B cell (primary cell): ENCODE measurements at regions not wholly inside any gene's neighbourhood (a gene's known extent, or its start where the extent isn't known, plus 50 kb on each side); places are given as distances from the start of the nearest gene placed in this dataset.

Source experiments
- ATAC-seq: fragments of 200-7000 bp; cut with Tn5 transposase; one replicate; pipeline ENCODE4 v1.10.0; 2021; ENCODE audit warnings: low read depth, mild to moderate bottlenecking, moderate number of reproducible peaks, moderate library complexity
- CTCF ChIA-PET: fragments of 350-600 bp; sonication (Branson Sonifier 250); formaldehyde crosslinking; loops from one replicate; lab custom pipeline; 2021; ENCODE audit warnings: antibody characterized with exemption, inconsistent platforms; lab: Charles Lee
- POLR2A ChIA-PET: fragments of 350-600 bp; sonication (Branson Sonifier 250); formaldehyde crosslinking; loops from one replicate; lab custom pipeline; 2021; ENCODE audit warnings: antibody characterized with exemption; lab: Charles Lee
- DNase-seq: peaks from one replicate; pipeline ENCODE4 v3.0.0; 2013
- H2AFZ ChIP-seq: 2 replicates; pipeline ENCODE4 v1.6.1; 2012; ENCODE audit warnings: mild to moderate bottlenecking, low read depth, low read length; ENCODE audit not compliant: insufficient read depth, poor library complexity, severe bottlenecking
- H3K27ac ChIP-seq, 2 donors: 1 replicate in 1 of 2; 2 replicates in 1 of 2; pipeline ENCODE4 v1.5.1; 2012 to 2013; ENCODE audit warnings: low read length in 2 of 2, mild to moderate bottlenecking in 2 of 2, moderate library complexity in 1 of 2
- H3K27me3 ChIP-seq, 4 experiments: fragments of 200-600 bp in 1 of 4; sonication (generic) in 1 of 4; replicated peaks in 1 of 4; 1 replicate in 2 of 4; 2 replicates in 2 of 4; pipeline versions ENCODE4 v1.6.1 to v1.7.0; 2013 to 2016; ENCODE audit warnings: low read length in 3 of 4, mild to moderate bottlenecking in 2 of 4, mixed read lengths in 1 of 4, moderate library complexity in 1 of 4; ENCODE audit not compliant: insufficient read depth in 4 of 4, control insufficient read depth in 3 of 4; ENCODE audit errors: control extremely low read depth in 1 of 4
- H3K36me3 ChIP-seq, 2 experiments: replicated peaks in 1 of 2; 1 replicate in 1 of 2; 2 replicates in 1 of 2; pipeline versions ENCODE4 v1.6.1 to v1.7.1; 2013; ENCODE audit warnings: low read length in 1 of 2; ENCODE audit not compliant: insufficient read depth in 2 of 2, control insufficient read depth in 1 of 2; ENCODE audit errors: control extremely low read depth in 1 of 2, extremely low read depth in 1 of 2
- H3K4me1 ChIP-seq, 2 donors: fragments of 200-600 bp in 1 of 2; sonication (generic) in 1 of 2; 1 replicate in 1 of 2; 2 replicates in 1 of 2; pipeline versions ENCODE4 v1.5.1 to v1.6.1; 2013 to 2017; ENCODE audit warnings: low read length in 2 of 2; ENCODE audit not compliant: control insufficient read depth in 2 of 2, insufficient read depth in 2 of 2
- H3K4me2 ChIP-seq: replicated peaks from 2 replicates; pipeline ENCODE3; 2012; ENCODE audit warnings: mild to moderate bottlenecking, low read depth, low read length; ENCODE audit not compliant: poor library complexity, severe bottlenecking
- H3K4me3 ChIP-seq, 5 experiments: fragments of 200-600 bp in 1 of 5; sonication (generic) in 1 of 5; 1 replicate in 3 of 5; 2 replicates in 2 of 5; pipeline versions ENCODE4 v1.5.1 to v1.7.0; 2011 to 2016; ENCODE audit warnings: low read length in 4 of 5, mild to moderate bottlenecking in 4 of 5, low read depth in 2 of 5, control low read depth in 1 of 5, moderate library complexity in 1 of 5; ENCODE audit not compliant: insufficient read depth in 1 of 5; ENCODE audit errors: control extremely low read depth in 1 of 5, extremely low read depth in 1 of 5
- H3K79me2 ChIP-seq: fragments of 200-600 bp; sonication (generic); one replicate; pipeline ENCODE4 v1.6.0; 2016; ENCODE audit warnings: low read length; ENCODE audit not compliant: control insufficient read depth, insufficient read depth
- H3K9ac ChIP-seq: fragments of 200-600 bp; sonication (generic); 2 replicates; pipeline ENCODE4 v1.6.1; 2017; ENCODE audit warnings: mild to moderate bottlenecking, low read length, moderate library complexity
- H3K9me3 ChIP-seq, 3 donors: one replicate each; pipeline versions ENCODE4 v1.6.1 to v1.7.1; 2013; ENCODE audit warnings: low read length in 2 of 3; ENCODE audit not compliant: control insufficient read depth in 2 of 3, insufficient read depth in 1 of 3; ENCODE audit errors: control extremely low read depth in 1 of 3
- H4K20me1 ChIP-seq: 2 replicates; pipeline ENCODE4 v1.6.0; 2012; ENCODE audit warnings: mild to moderate bottlenecking, low read length; ENCODE audit not compliant: insufficient read depth, control insufficient read depth, poor library complexity, severe bottlenecking
- H3K27ac Mint-ChIP-seq: one replicate; pipeline ENCODE4 v1.8.0; 2021; ENCODE audit warnings: mixed read lengths
- H3K27me3 Mint-ChIP-seq: one replicate; pipeline ENCODE4 v1.8.0; 2021; ENCODE audit warnings: mixed read lengths
- H3K4me1 Mint-ChIP-seq: one replicate; pipeline ENCODE4 v1.8.0; 2021; ENCODE audit warnings: mixed read lengths
- H3K4me3 Mint-ChIP-seq: one replicate; pipeline ENCODE4 v1.8.0; 2021; ENCODE audit warnings: mixed read lengths
- H3K9me3 Mint-ChIP-seq: one replicate; pipeline ENCODE4 v1.8.0; 2022; ENCODE audit warnings: mixed read lengths; ENCODE audit not compliant: insufficient read depth
- EZH2 ChIP-seq: IDR thresholded peaks from 2 replicates; pipeline ENCODE4 v1.6.1; 2012; ENCODE audit warnings: borderline replicate concordance, low read depth, mild to moderate bottlenecking, moderate library complexity, low read length; ENCODE audit not compliant: insufficient read depth, poor library complexity, severe bottlenecking
- whole genome bisulfite sequencing: methylation state at CpG from one replicate; pipeline ENCODE4 v1.1.5; 2013; ENCODE audit warnings: missing lambda C conversion rate; ENCODE audit not compliant: insufficient coverage; 5-methylcytosine and 5-hydroxymethylcytosine counted together
- intact Hi-C: fragments of 100-400 bp; cut with micrococcal nuclease; formaldehyde crosslinking; loops from one replicate; pipeline ENCODE4 v1.10.0; 2022
- TF ChIP-seq, protein P1 (sequence below): fragments of 200-600 bp; IDR thresholded peaks from one replicate; pipeline ENCODE4 v1.8.0; 2022; ENCODE audit warnings: antibody characterized with exemption, mild to moderate bottlenecking

DNA sequence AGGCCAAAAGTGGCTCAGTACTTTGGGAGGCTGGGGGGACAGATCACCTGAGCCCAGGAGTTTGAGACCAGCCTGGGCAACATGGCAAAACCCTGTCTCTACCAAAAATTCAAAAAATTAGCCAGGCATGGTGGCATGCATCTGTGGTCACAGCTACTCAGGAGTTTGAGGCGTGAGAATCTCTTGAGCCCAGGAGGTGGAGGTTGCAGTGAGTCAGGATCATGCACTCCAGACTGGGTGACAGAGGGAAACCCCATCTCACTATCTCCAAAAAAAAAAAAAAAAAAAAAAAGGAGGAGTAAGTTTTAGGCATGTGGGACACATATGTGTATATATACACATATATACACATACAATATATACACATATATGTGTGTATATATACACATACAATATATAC lies 165.3 kb upstream of the DPYD start:
- H3K4me1 ChIP-seq, result no peaks in the 10 kb centered on the region
- H3K4me3 ChIP-seq, result no peak overlapping the region
- ATAC-seq (no peak), DNase-seq (no peak)
- H3K9me3 Mint-ChIP-seq, result no peaks in the 10 kb centered on the region
- no peak overlapping the region for H3K9ac ChIP-seq
- H3K27me3 Mint-ChIP-seq, result no peaks in the 10 kb centered on the region
- no peak overlapping the region for H3K27ac ChIP-seq
- H3K4me2 ChIP-seq, result no peak overlapping the region
- H3K4me1 Mint-ChIP-seq, result no peaks in the 10 kb centered on the region
- no peaks in the 10 kb centered on the region for H3K27me3 ChIP-seq
- H3K9me3 ChIP-seq, result no peaks in the 10 kb centered on the region
- CTCF ChIA-PET, result no interaction called here
- no peak overlapping the region for H3K27ac Mint-ChIP-seq
- no peak overlapping the region for H3K4me3 Mint-ChIP-seq
- POLR2A ChIA-PET, result no interaction called here
- TF ChIP-seq, protein P1, sequence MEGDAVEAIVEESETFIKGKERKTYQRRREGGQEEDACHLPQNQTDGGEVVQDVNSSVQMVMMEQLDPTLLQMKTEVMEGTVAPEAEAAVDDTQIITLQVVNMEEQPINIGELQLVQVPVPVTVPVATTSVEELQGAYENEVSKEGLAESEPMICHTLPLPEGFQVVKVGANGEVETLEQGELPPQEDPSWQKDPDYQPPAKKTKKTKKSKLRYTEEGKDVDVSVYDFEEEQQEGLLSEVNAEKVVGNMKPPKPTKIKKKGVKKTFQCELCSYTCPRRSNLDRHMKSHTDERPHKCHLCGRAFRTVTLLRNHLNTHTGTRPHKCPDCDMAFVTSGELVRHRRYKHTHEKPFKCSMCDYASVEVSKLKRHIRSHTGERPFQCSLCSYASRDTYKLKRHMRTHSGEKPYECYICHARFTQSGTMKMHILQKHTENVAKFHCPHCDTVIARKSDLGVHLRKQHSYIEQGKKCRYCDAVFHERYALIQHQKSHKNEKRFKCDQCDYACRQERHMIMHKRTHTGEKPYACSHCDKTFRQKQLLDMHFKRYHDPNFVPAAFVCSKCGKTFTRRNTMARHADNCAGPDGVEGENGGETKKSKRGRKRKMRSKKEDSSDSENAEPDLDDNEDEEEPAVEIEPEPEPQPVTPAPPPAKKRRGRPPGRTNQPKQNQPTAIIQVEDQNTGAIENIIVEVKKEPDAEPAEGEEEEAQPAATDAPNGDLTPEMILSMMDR, result no peak
- no peak for TF ChIP-seq EZH2
- no peaks in the 10 kb centered on the region for H4K20me1 ChIP-seq
- intact Hi-C loops, result no loop called here
- no CpG with 5 or more reads among the region's 1 CpG for WGBS
- H2AFZ ChIP-seq, result no peak overlapping the region
- H3K79me2 ChIP-seq, result no peaks in the 10 kb centered on the region
- no peaks in the 10 kb centered on the region for H3K36me3 ChIP-seq

DNA sequence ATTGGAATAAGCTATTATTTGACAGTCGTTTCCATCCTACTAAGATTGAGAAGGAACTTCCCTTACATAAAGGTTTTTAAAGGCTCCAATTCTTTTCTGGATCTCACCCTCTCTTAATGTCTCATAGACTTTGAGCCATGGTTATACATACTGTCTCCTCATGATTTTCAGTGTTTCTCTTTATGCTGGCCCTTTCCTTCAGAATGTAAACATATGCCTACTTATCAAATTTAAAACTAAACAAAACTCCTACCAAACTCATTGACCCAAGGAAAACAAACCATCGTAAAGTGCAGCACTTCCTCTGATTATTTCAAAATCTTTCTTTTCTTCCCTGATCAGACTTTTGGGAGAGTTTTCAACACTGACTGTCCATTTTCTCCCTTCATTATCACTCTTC lies 163.4 kb upstream of the DPYD start:
- no peaks in the 10 kb centered on the region for H3K27me3 Mint-ChIP-seq
- H3K4me3 ChIP-seq, result no peak overlapping the region
- no peaks in the 10 kb centered on the region for H3K9me3 Mint-ChIP-seq
- no peaks in the 10 kb centered on the region for H3K4me1 ChIP-seq
- TF ChIP-seq, protein P1, result no peak
- no peak overlapping the region for H2AFZ ChIP-seq
- no peak overlapping the region for H3K4me2 ChIP-seq
- ChIA-PET CTCF (no interaction called here), POLR2A (no interaction called here)
- H3K27me3 ChIP-seq, result no peaks in the 10 kb centered on the region
- ATAC-seq (no peak), DNase-seq (no peak)
- no peak overlapping the region for H3K4me3 Mint-ChIP-seq
- H3K9ac ChIP-seq, result no peak overlapping the region
- no peaks in the 10 kb centered on the region for H3K79me2 ChIP-seq
- H3K36me3 ChIP-seq, result no peaks in the 10 kb centered on the region
- 100% methylated on average over 1 of the region's 2 CpGs for WGBS
- H3K4me1 Mint-ChIP-seq, result no peaks in the 10 kb centered on the region
- no peak overlapping the region for H3K27ac ChIP-seq
- intact Hi-C loops, result no loop called here
- no peaks in the 10 kb centered on the region for H3K9me3 ChIP-seq
- H3K27ac Mint-ChIP-seq, result no peak overlapping the region
- no peaks in the 10 kb centered on the region for H4K20me1 ChIP-seq
